ENCODE measurements at regions not wholly inside any gene's neighbourhood (a gene's known extent, or its start where the extent isn't known, plus 50 kb on each side); places are given as distances from the start of the nearest gene placed in this dataset.

DNA sequence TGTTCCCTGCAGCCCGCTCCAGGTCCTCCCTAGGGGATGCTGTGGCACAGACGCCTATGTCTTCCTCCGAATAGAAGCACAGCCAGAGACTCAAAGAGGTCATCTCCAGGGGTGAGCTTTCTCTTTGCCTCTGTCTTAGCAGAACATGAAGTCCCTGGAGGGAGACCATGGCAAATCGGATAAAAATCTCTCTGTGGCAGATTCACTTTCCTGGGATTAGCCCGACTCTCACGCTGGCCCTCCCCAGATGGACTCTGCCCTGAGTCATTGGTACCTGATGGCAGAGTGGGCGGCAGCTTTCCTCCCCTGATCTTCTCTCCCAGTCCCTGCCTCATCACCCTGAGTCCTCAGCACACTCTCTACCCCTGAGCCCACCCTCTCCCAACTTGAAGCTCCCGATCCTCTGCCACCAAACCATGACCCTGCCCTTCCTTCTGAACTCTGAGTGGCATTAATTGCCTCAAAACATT is 58.0 kb upstream of the CCDC167 start:
- no peak overlapping the region for H3K27ac ChIP-seq
- DNase-seq (ENCODE audit: low read depth, low spot score): no peak

DNA sequence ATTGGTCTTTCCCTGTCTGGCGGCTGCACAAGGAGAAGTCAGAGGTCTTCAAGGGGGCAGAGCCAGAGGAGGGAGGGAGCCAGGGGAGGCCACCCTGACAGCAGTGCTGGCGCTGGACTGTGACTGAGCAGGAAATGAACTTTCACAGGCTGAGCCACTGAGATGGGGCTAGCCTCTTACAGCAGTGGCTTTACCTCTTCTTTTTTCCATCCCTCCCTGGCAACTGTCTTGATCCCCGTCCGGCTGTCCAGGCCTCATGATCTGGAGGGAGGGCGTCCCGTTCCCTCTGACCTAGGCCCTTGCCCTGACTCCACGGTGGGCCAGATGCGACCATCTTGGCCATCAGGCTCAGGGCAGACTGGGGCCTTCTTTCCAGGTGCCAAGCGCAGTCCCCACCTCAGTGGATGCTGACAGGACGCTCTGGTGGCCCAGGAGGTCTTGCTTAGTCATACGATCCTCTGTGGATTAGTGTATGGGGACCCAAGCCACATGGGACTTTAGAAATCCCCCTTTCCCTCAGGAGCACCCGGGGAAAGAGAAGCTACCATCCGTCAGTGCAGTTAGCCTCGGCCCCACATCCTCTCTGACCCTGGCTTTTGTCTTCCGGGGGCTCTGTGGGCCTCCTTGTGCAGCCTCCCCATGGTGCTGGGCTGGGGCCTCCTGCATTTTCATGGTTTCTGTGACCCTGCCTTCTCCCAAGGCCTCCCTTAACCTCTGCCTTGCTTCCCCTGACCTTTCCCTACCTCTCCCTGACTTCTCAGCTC is 57.4 kb upstream of the CCDC167 start:
- no peak for DNase-seq (ENCODE audit: low read depth, low spot score)
- no peak overlapping the region for H3K27ac ChIP-seq

GRCh38 chr6:37555040-37555781 is 55.5 kb upstream of the CCDC167 start:
- H3K27ac ChIP-seq: no peak overlapping the region
- DNase-seq (ENCODE audit: low read depth, low spot score): no peak

DNA sequence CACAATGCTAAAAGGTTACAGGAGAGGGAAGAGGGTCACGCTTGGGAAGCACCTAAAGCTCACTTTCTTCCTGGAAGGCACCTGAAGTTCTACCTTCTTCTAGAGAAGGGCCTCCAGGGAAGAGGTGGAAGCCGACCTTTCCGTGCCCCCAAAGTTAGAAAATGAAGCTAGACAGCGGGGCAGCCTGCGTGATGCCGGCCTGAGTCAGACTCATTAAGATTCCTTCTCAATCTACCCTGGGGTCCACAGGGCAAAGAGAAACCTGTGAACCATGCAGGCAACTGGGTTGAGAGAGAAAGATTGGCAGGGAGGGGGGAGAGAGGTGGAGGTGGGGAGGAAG is 54.8 kb upstream of the CCDC167 start:
- DNase-seq (ENCODE audit: low read depth, low spot score): no peak
- H3K27ac ChIP-seq: no peak overlapping the region

GRCh38 chr6:37552267-37552666 is 52.6 kb upstream of the CCDC167 start:
- H3K27ac ChIP-seq: no peak overlapping the region
- no peak for DNase-seq (ENCODE audit: low read depth, low spot score)

- DNase-seq (ENCODE audit: low read depth, low spot score): no peak
- no peak overlapping the region for H3K27ac ChIP-seq
These were observed 52.2 kb upstream of the CCDC167 start for GRCh38 chr6:37551867-37552266.

GRCh38 chr6:37551446-37551845 is 51.8 kb upstream of the CCDC167 start:
- H3K27ac ChIP-seq: no peak overlapping the region
- no peak for DNase-seq (ENCODE audit: low read depth, low spot score)

DNA sequence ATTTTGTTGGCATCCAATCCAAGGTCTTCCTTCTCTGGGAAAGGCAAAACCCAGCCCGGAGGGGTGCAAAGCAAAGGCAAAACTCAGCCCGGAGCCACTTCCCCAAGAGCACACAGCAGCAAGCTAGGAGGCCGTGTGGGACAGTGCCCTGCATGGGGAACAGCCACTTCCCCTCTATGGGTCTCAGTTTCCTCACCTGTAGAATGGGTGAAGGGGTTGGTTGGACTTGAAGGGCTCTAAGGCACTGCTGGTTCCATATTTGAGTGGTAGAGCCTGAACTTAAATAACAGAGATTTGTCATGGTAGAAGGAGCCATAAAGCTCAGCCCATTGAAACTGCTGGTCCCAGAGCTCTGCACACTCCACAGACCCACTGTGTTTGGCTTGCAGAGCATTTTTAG is 51.3 kb upstream of the CCDC167 start:
- DNase-seq (ENCODE audit: low read depth, low spot score): no peak
- H3K27ac ChIP-seq: no peak overlapping the region

- H3K27ac ChIP-seq: no peak overlapping the region
- no peak for DNase-seq (ENCODE audit: low read depth, low spot score)
These were observed 50.6 kb upstream of the CCDC167 start for GRCh38 chr6:37550191-37550831.

- no peak overlapping the region for H3K27ac ChIP-seq
- DNase-seq (ENCODE audit: low read depth, low spot score): no peak
These were observed 49.9 kb upstream of the CCDC167 start for GRCh38 chr6:37549558-37549957.

Data from epithelial cell of prostate (primary cell).